Uterus (tissue), 2 donors: ENCODE measurements at regions not wholly inside any gene's neighbourhood (a gene's known extent, or its start where the extent isn't known, plus 50 kb on each side); places are given as distances from the start of the nearest gene placed in this dataset.
"Not testable (repeated sequence)": the region's sequence is repeated elsewhere in the genome, so short reads cannot be mapped to it uniquely, and the experiment has no call there.

Source experiments
- CTCF ChIP-seq, 4 experiments: fragments of 200-600 bp in 2 of 4; fragments of 450-650 bp in 2 of 4; sonication (generic) in 2 of 4; IDR thresholded peaks; one replicate each; pipeline ENCODE4 v1.5.1; 2016 to 2019; ENCODE audit warnings: antibody characterized with exemption in 4 of 4, mild to moderate bottlenecking in 2 of 4, moderate library complexity in 1 of 4
- POLR2A ChIP-seq, 2 donors: fragments of 450-650 bp; IDR thresholded peaks; one replicate each; pipeline ENCODE4 v1.6.1; 2016; ENCODE audit warnings: antibody characterized with exemption in 2 of 2, mild to moderate bottlenecking in 1 of 2, moderate library complexity in 1 of 2

GRCh38 chr3:197394126-197394463 is 95.7 kb upstream of the DLG1 start:
- not testable (repeated sequence) for TF ChIP-seq CTCF, POLR2A (IDR thresholded peaks at IDR 0.05)
